GM11168 (cell line): ENCODE measurements at regions not wholly inside any gene's neighbourhood (a gene's known extent, or its start where the extent isn't known, plus 50 kb on each side); places are given as distances from the start of the nearest gene placed in this dataset.

Experiments
- in situ Hi-C: fragments of 300-500 bp; cut with MboI; formaldehyde crosslinking; loops from one replicate; pipeline ENCODE4 v1.12.0; 2022; ENCODE audit warnings: low sequenced_read_pairs; ENCODE audit not compliant: unreplicated experiment

- in situ Hi-C loops = no loop called here
These were observed 319.3 kb upstream of the NECTIN3 start for GRCh38 chr3:110752307-110752706.

GRCh38 chr3:110753516-110753915, 318.1 kb upstream of the NECTIN3 start:
- in situ Hi-C loops = no loop called here

GRCh38 chr3:110754212-110754916, 317.3 kb upstream of the NECTIN3 start:
- in situ Hi-C loops = no loop called here

- in situ Hi-C loops = no loop called here
These were observed 316.3 kb upstream of the NECTIN3 start for GRCh38 chr3:110755345-110755744.

GRCh38 chr3:110756705-110757104, 314.9 kb upstream of the NECTIN3 start:
- in situ Hi-C loops = no loop called here

GRCh38 chr3:110758208-110758607, 313.4 kb upstream of the NECTIN3 start:
- in situ Hi-C loops = no loop called here

GRCh38 chr3:110767156-110767555, 304.5 kb upstream of the NECTIN3 start:
- in situ Hi-C loops = no loop called here

GRCh38 chr3:110767838-110768237, 303.8 kb upstream of the NECTIN3 start:
- in situ Hi-C loops = no loop called here

GRCh38 chr3:110773413-110773954, 298.1 kb upstream of the NECTIN3 start:
- in situ Hi-C loops = no loop called here

GRCh38 chr3:110774496-110775265, 296.9 kb upstream of the NECTIN3 start:
- in situ Hi-C loops = no loop called here

- in situ Hi-C loops = no loop called here
These were observed 292.0 kb upstream of the NECTIN3 start for GRCh38 chr3:110779581-110779980.

GRCh38 chr3:110783541-110783940, 288.1 kb upstream of the NECTIN3 start:
- in situ Hi-C loops = no loop called here

GRCh38 chr3:110788794-110789193, 282.8 kb upstream of the NECTIN3 start:
- in situ Hi-C loops = no loop called here

- in situ Hi-C loops = no loop called here
These were observed 282.3 kb upstream of the NECTIN3 start for GRCh38 chr3:110789315-110789714.

- in situ Hi-C loops = no loop called here
These were observed 281.0 kb upstream of the NECTIN3 start for GRCh38 chr3:110790631-110791030.

GRCh38 chr3:110791995-110792686, 279.5 kb upstream of the NECTIN3 start:
- in situ Hi-C loops = no loop called here

GRCh38 chr3:110793611-110794010, 278.0 kb upstream of the NECTIN3 start:
- in situ Hi-C loops = no loop called here

GRCh38 chr3:110795163-110795562, 276.5 kb upstream of the NECTIN3 start:
- in situ Hi-C loops = no loop called here

GRCh38 chr3:110799271-110799670, 272.3 kb upstream of the NECTIN3 start:
- in situ Hi-C loops = no loop called here

- in situ Hi-C loops = no loop called here
These were observed 266.8 kb upstream of the NECTIN3 start for GRCh38 chr3:110804856-110805255.

- in situ Hi-C loops = no loop called here
These were observed 264.7 kb upstream of the NECTIN3 start for GRCh38 chr3:110806924-110807323.
